Midbrain (tissue), 1 donor: ENCODE measurements at regions not wholly inside any gene's neighbourhood (a gene's known extent, or its start where the extent isn't known, plus 50 kb on each side); places are given as distances from the start of the nearest gene placed in this dataset.
A peak's percentile ranks its signal among the peaks of the same experiment; 100 is the strongest.
"Not testable (repeated sequence)": the region's sequence is repeated elsewhere in the genome, so short reads cannot be mapped to it uniquely, and the experiment has no call there.

Experiments used
- DNase-seq: peaks from one replicate; lab custom pipeline; 2025; lab: John Stamatoyannopoulos, UW

GRCh38 chr14:28119849-28120248 is 646.7 kb upstream of the FOXG1 start:
- DNase-seq: no peak

GRCh38 chr14:28120391-28120790 is 646.2 kb upstream of the FOXG1 start:
- DNase-seq: no peak

GRCh38 chr14:28121512-28122297 is 644.9 kb upstream of the FOXG1 start:
- DNase-seq: no peak

- DNase-seq: no peak
Observed at GRCh38 chr14:28130610-28131284, 635.8 kb upstream of the FOXG1 start.

GRCh38 chr14:28138341-28138740 is 628.2 kb upstream of the FOXG1 start:
- DNase-seq: no peak

GRCh38 chr14:28141662-28142061 is 624.9 kb upstream of the FOXG1 start:
- DNase-seq: no peak

- peak; percentile 61 for DNase-seq
Observed at GRCh38 chr14:28142400-28143015, 624.1 kb upstream of the FOXG1 start.

- DNase-seq: no peak
Observed at GRCh38 chr14:28143316-28143715, 623.3 kb upstream of the FOXG1 start.

GRCh38 chr14:28151926-28152325 is 614.7 kb upstream of the FOXG1 start:
- DNase-seq: no peak

- DNase-seq: no peak
Observed at GRCh38 chr14:28152453-28153044, 614.0 kb upstream of the FOXG1 start.

- DNase-seq: no peak
Observed at GRCh38 chr14:28157289-28157869, 609.2 kb upstream of the FOXG1 start.

- DNase-seq: no peak
Observed at GRCh38 chr14:28157887-28158791, 608.4 kb upstream of the FOXG1 start.

- no peak for DNase-seq
Observed at GRCh38 chr14:28161040-28161439, 605.5 kb upstream of the FOXG1 start.

GRCh38 chr14:28163233-28163632 is 603.4 kb upstream of the FOXG1 start:
- DNase-seq: no peak

- no peak for DNase-seq
Observed at GRCh38 chr14:28163897-28164296, 602.7 kb upstream of the FOXG1 start.

- not testable (repeated sequence) for DNase-seq
Observed at GRCh38 chr14:28187902-28188830, 578.4 kb upstream of the FOXG1 start.

GRCh38 chr14:28196878-28197277 is 569.7 kb upstream of the FOXG1 start:
- no peak for DNase-seq

- DNase-seq: no peak
Observed at GRCh38 chr14:28220391-28220790, 546.2 kb upstream of the FOXG1 start.

GRCh38 chr14:28240909-28241308 is 525.7 kb upstream of the FOXG1 start:
- DNase-seq: no peak

- DNase-seq: no peak
Observed at GRCh38 chr14:28242895-28243294, 523.7 kb upstream of the FOXG1 start.
